K562 (cell line): ENCODE measurements at regions not wholly inside any gene's neighbourhood (a gene's known extent, or its start where the extent isn't known, plus 50 kb on each side); places are given as distances from the start of the nearest gene placed in this dataset.

Source experiments
- ATAC-seq: fragments of 200-7000 bp; cut with Tn5 transposase; 3 replicates; pipeline ENCODE4 v1.9.1; 2020; ENCODE audit warnings: moderate library complexity
- BruUV-seq: library from RNA; stranded (reverse); fragments of 400-500 nt; replicated peaks from 2 replicates; lab custom pipeline; 2021; lab: Mats Ljungman, UMichigan
- CTCF ChIA-PET: fragments of 300-600 bp; formaldehyde crosslinking; extraction: SDS; loops from one replicate; lab custom pipeline; 2021; ENCODE audit warnings: low intra/inter-chr PET ratio; lab: Yijun Ruan, JAX
- POLR2A ChIA-PET: fragments of 300-600, 350-650 bp; sonication (Branson Sonifier 250); formaldehyde crosslinking; extraction: SDS; loops from one replicate; lab custom pipeline; 2021; ENCODE audit warnings: antibody characterized with exemption, inconsistent platforms; lab: Yijun Ruan, JAX
- DNase-seq, 4 experiments: peaks; one replicate each; pipeline versions ENCODE4 v3.0.0 to v3.0.0-alpha.2; 2011 to 2018; ENCODE audit warnings: low spot score in 3 of 4, mixed read lengths in 3 of 4; ENCODE audit errors: extremely low read depth in 1 of 4
- FAIRE-seq: peaks from 2 replicates; lab custom pipeline; 2011; peaks lifted over from hg19 to GRCh38; lab: Jason Lieb, UNC
- H2AFZ ChIP-seq: 2 replicates; pipeline ENCODE4 v1.6.0; 2011; ENCODE audit warnings: low read depth, low read length, control low read depth, inconsistent platforms
- H3K27ac ChIP-seq: fragments of 200-600 bp; 3 replicates; pipeline ENCODE4 v1.8.0; 2011; ENCODE audit warnings: low read depth, mild to moderate bottlenecking, control low read depth, inconsistent platforms, low read length, moderate library complexity, mixed read lengths; ENCODE audit errors: extremely low read depth
- H3K27me3 ChIP-seq, 2 experiments: fragments of 300-600 bp in 1 of 2; 2 replicates in 1 of 2; 3 replicates in 1 of 2; pipeline versions ENCODE4 v1.6.0 to v1.8.0; 2011; ENCODE audit warnings: inconsistent platforms in 2 of 2, low read length in 2 of 2, mild to moderate bottlenecking in 1 of 2, mixed read lengths in 1 of 2, moderate library complexity in 1 of 2; ENCODE audit not compliant: control insufficient read depth in 2 of 2, insufficient read depth in 2 of 2
- H3K36me3 ChIP-seq: fragments of 300-600 bp; 3 replicates; pipeline ENCODE4 v1.8.0; 2011; ENCODE audit warnings: mild to moderate bottlenecking, low read length, inconsistent platforms; ENCODE audit not compliant: control insufficient read depth, insufficient read depth
- H3K4me1 ChIP-seq, 2 experiments: fragments of 200-600 bp in 1 of 2; replicated peaks in 1 of 2; 2 replicates in 1 of 2; 3 replicates in 1 of 2; pipeline versions ENCODE4 v1.5.1 to v1.8.0; 2011; ENCODE audit warnings: inconsistent platforms in 2 of 2, low read length in 2 of 2, mild to moderate bottlenecking in 1 of 2, mixed read lengths in 1 of 2, moderate library complexity in 1 of 2; ENCODE audit not compliant: control insufficient read depth in 2 of 2, insufficient read depth in 2 of 2
- H3K4me2 ChIP-seq: 2 replicates; pipeline ENCODE4 v1.6.1; 2011; ENCODE audit warnings: low read length, control low read depth, inconsistent platforms, mixed read lengths; ENCODE audit not compliant: insufficient read depth
- H3K4me3 ChIP-seq: fragments of 200-600 bp; sonication (generic), shearing (Covaris generic); 2 replicates; pipeline ENCODE4 v1.5.1; 2016; ENCODE audit warnings: control low read depth, inconsistent platforms
- H3K79me2 ChIP-seq: fragments of 200-600 bp; 3 replicates; pipeline ENCODE4 v1.8.0; 2011; ENCODE audit warnings: low read length, inconsistent platforms; ENCODE audit not compliant: control insufficient read depth, insufficient read depth
- H3K9ac ChIP-seq, 2 experiments: 2 replicates each; pipeline versions ENCODE4 v1.6.0 to v1.6.1; 2011; ENCODE audit warnings: low read depth in 2 of 2, low read length in 2 of 2, control low read depth in 1 of 2, inconsistent platforms in 1 of 2, mild to moderate bottlenecking in 1 of 2, mixed read lengths in 1 of 2; ENCODE audit not compliant: insufficient read depth in 1 of 2
- H3K9me1 ChIP-seq: one replicate; pipeline ENCODE4 v1.6.0; 2011; ENCODE audit warnings: inconsistent platforms, mild to moderate bottlenecking, low read length, moderate library complexity; ENCODE audit not compliant: control insufficient read depth, insufficient read depth
- H3K9me3 ChIP-seq: replicated peaks from 2 replicates; pipeline ENCODE4 v1.5.1; 2011; ENCODE audit warnings: low read depth, low read length, inconsistent platforms; ENCODE audit not compliant: control insufficient read depth, insufficient read depth
- H4K20me1 ChIP-seq: replicated peaks from 2 replicates; pipeline ENCODE4 v1.6.1; 2011; ENCODE audit warnings: low read length, inconsistent platforms, mixed read lengths; ENCODE audit not compliant: control insufficient read depth, insufficient read depth
- CCNT2 ChIP-seq: IDR thresholded peaks from 2 replicates; pipeline ENCODE4 v1.6.1; 2011; ENCODE audit warnings: borderline replicate concordance, low read depth, mild to moderate bottlenecking, moderate library complexity, mixed read lengths, low read length; ENCODE audit not compliant: insufficient read length; ENCODE audit errors: extremely low read depth
- ESRRA ChIP-seq: fragments of 450-650 bp; IDR thresholded peaks from 2 replicates; pipeline ENCODE4 v1.6.1; 2014; ENCODE audit warnings: low read depth, mild to moderate bottlenecking, moderate library complexity, borderline replicate concordance
- NR2F6 ChIP-seq: fragments of 450-650 bp; formaldehyde crosslinking; IDR thresholded peaks from 2 replicates; pipeline ENCODE4 v1.4.0; 2020; ENCODE audit warnings: mild to moderate bottlenecking
- TFAM ChIP-seq: fragments of 250-450 bp; sonication (Bioruptor Pico); conservative IDR thresholded peaks from 2 replicates; pipeline ENCODE4 v1.5.0; 2021; ENCODE audit warnings: mild to moderate bottlenecking, moderate library complexity
- ZNF175 ChIP-seq: fragments of 200-800 bp; sonication (Bioruptor generic); IDR thresholded peaks from 2 replicates; pipeline ENCODE4 v1.6.1; 2016; ENCODE audit warnings: low read depth, mild to moderate bottlenecking, missing genetic modification characterization, missing compliant biosample characterization
- ZNF354B ChIP-seq: fragments of 250-450 bp; sonication (Bioruptor Pico); IDR thresholded peaks from 2 replicates; pipeline ENCODE4 v1.4.0; 2020
- ZNF41 ChIP-seq: fragments of 250-450 bp; sonication (Bioruptor Pico); conservative IDR thresholded peaks from 2 replicates; pipeline ENCODE4 v1.4.0; 2020; ENCODE audit warnings: mild to moderate bottlenecking
- WGBS: fragments of 100-300 bp; shearing (Covaris generic); methylation state at CpG from one replicate; pipeline ENCODE4 v1.1.6; 2016; ENCODE audit warnings: low coverage, mixed read lengths; ENCODE audit not compliant: insufficient coverage; ENCODE audit errors: missing lambda C conversion rate; 5-methylcytosine and 5-hydroxymethylcytosine counted together
- in situ Hi-C: fragments of 300-500 bp; cut with MboI; formaldehyde crosslinking; loops from 4 replicates; pipeline ENCODE4 v1.15.0; 2018; ENCODE audit warnings: inconsistent platforms, mixed read lengths
- intact Hi-C: fragments of 100-400 bp; cut with micrococcal nuclease; formaldehyde crosslinking; loops from 2 replicates; pipeline ENCODE4 v1.14.2; 2022

GRCh38 chr2:4553241-4553640, 849.9 kb downstream of the DCDC2C start:
- H3K4me1 ChIP-seq = no peaks in the 10 kb centered on the region
- BruUV-seq = no TSS peak
- in situ Hi-C loops = no loop called here
- H3K9me3 ChIP-seq = no peaks in the 10 kb centered on the region; the same call in none of the 2 replicates
- ChIA-PET CTCF (no interaction called here), POLR2A (no interaction called here)
- ATAC-seq = no peak
- H3K4me2 ChIP-seq = no peak overlapping the region
- no peaks in the 10 kb centered on the region for H4K20me1 ChIP-seq
- no peak overlapping the region for H3K9ac ChIP-seq
- intact Hi-C loops = no loop called here
- H3K27ac ChIP-seq = no peak overlapping the region
- no peaks in the 10 kb centered on the region for H3K36me3 ChIP-seq
- no peaks in the 10 kb centered on the region for H3K79me2 ChIP-seq
- no peak overlapping the region for H3K4me3 ChIP-seq
- TF ChIP-seq TFAM (CRISPR knock-in tag) (no peak), ZNF41 (CRISPR knock-in tag) (no peak), CCNT2 (no peak), NR2F6 (no peak), ZNF354B (CRISPR knock-in tag) (no peak), ESRRA (no peak), ZNF175 (CRISPR knock-in tag) (no peak)
- no peaks in the 10 kb centered on the region for H3K9me1 ChIP-seq
- FAIRE-seq = no peak
- no peak for DNase-seq
- WGBS = 3% methylated on average over 16 of the region's 16 CpGs
- no peak overlapping the region for H2AFZ ChIP-seq
- H3K27me3 ChIP-seq = no peaks in the 10 kb centered on the region
